ENCODE measurements at regions not wholly inside any gene's neighbourhood (a gene's known extent, or its start where the extent isn't known, plus 50 kb on each side); places are given as distances from the start of the nearest gene placed in this dataset.

DNA sequence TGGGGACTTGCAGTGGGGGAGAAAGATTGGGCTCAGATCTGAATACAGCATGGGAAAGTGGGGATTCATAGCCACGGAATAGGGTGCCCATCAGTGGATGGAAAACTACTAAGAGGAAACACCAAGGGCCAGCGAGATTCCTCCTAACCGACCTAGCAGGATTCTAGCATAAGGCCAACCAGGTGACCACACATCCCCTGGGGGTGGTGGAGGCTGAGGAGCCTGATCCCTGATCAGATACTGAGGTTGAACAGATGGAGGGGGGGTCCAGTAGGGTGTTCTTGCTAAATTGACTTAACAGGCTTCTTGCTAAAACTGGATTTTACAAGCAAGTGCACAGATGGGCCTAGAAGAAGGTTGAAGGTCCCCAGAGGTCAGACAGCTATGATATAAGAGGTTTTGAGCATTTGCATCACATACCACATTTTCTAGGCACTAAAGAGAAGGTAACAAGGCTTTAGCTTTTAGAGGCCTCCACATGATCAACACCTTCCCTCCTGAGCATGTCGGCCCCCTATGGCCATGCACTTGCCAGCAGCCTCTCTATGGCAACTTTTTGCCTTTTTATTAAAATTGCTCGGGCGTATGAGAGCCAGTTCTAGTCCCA is 69.1 kb upstream of the PUDP start:
- no peak for DNase-seq

DNA sequence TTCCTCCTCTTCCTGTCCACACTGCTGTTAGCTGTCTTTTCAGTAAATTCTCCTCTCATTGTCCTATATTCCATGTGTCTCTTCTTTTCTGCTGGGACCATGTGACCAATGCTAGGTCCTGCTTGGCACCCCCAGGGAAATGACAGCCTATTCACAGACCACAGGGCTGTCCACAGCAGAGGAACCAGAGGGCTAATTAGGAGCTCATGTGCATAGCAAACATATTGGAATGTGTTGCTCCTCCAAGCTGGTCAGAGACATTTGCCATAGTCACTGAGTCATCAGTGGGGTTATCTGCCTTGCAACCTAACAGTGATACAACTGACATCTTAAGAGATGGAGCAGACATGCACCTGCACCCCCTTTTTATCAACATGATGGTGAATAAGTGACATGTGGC is 67.9 kb upstream of the PUDP start:
- no peak for DNase-seq

DNA sequence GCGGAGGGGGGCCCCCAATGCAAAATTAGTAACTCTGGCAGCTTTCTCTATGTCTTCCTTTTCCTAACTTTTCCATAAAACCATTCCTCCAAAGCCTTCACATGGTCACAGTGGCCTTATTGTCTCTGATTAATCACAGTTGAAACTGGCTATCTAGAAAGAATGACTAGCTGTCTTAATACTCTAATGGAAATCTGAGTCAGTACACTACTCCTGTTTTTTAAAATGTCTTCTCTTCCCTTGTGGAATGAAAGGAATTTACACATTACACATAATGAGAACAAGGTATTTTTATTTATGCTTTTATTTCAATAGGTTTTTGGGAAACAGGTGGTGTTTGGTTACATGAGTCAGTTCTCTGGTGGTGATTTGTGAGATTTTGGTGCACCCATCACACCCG is 66.3 kb upstream of the PUDP start:
- DNase-seq, result no peak

DNA sequence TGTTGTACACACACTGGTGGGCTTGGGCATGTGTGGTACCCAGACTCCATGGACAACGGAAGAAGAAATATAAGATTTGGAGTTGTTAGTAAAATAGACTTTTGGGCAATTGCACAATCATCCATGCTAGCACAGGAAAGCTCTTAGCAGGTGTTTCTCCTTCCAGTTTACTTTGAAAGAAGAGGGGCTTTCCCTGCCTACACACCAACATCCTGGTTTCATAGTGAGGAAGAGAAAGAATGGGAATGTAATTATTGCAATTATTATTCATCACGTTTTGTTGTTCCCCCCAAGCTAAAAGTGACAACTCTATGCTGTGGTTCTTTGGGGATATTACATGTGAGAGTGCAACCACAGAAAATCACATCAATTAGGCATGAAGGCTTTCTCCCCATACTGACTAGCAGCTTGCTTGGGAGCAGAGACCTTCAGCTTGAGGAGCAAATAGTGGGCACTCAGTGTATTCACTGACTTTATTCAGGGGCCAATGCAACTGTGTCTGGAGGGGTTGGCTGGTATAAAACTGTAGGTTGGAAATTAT is 57.2 kb upstream of the PUDP start:
- DNase-seq, result no peak

DNA sequence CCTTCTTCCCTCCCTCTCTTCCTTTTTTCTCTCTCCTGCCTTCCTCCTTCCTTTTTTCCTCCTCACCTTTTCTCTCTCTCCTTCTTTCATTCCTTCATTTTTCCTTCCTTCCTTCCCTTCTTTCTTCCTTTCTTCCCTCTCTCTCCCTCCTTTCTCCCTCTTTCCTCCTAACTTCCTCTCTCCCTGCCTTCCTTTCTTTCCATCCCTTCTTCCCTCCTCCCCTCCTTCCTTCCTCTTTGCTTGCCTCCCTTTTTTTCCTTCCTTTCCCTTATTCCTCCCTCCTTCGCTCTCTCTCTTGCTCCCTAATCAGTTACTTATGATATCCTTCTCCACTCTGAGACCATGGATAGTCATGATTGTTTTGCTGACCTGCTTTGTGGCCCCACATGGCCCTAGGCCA is 56.7 kb upstream of the PUDP start:
- DNase-seq, result no peak

DNA sequence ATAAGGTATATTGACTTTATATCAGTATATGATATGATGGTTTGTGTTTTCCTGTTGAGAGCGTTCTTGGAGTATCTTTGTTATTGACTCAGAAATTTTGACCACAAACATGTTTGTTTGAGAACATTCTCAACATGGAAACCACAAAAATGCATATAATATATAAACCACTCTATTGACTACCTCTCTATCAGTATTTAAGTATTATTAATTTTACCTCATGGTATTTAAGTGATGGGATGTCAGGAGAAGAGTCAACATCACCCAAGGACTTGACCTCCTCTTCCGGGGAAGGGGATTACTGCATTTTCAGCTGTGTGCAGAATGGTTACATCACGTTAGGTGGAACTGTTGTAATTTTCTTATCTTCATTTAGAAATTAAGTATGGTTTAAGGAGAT is 54.3 kb upstream of the PUDP start:
- DNase-seq, result no peak

DNA sequence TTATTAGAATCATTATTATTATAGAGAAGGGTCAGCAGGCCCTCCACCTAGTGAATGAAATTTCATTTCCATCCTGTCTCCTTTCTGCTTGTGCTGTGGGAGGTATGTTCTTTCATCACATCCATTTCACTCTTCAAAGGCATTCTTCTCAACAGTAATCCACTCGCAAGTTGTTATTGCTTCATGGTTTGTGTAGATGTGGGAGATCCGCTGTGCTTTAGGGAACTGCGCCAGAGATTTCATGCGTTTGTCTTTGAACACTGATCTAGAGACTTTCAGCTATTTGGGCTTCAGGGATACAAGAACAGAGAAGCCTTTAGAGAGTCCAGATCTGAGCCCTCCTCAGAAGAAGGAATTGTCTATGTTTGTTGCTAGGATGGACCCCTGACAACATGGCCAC is 53.5 kb upstream of the PUDP start:
- DNase-seq, result no peak

DNA sequence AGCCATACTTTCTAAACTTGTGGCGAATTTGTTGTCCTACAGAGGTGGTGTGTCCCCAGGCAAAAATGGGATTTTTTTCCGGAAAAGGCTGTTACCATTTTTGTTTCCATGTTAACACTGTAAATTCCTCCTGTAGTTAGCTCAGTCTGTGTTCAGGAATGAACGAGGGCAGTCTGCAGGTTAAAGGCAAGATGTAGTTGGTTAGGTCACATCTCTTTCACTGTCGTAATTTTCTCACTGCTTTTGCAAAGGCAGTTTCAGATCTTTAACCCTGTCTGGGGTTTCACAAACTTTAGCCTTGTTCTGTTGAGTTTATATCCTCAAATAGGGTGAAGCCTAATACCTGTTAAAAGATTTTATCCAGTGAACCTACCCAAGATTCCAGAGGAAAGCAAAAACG is 50.5 kb upstream of the PUDP start:
- DNase-seq, result no peak

All from activated CD4-positive, alpha-beta T cell treated with anti-CD3 and anti-CD28 coated beads, Interleukin-2, Interleukin-6, amounts not matched to agents 100 ng/mL and 50 ng/mL, durations not matched to agents 16 hours and 8 hours (primary cell).